ENCODE measurements at regions not wholly inside any gene's neighbourhood (a gene's known extent, or its start where the extent isn't known, plus 50 kb on each side); places are given as distances from the start of the nearest gene placed in this dataset.
"Not testable (repeated sequence)": the region's sequence is repeated elsewhere in the genome, so short reads cannot be mapped to it uniquely, and the experiment has no call there.

- TF ChIP-seq, protein P1, sequence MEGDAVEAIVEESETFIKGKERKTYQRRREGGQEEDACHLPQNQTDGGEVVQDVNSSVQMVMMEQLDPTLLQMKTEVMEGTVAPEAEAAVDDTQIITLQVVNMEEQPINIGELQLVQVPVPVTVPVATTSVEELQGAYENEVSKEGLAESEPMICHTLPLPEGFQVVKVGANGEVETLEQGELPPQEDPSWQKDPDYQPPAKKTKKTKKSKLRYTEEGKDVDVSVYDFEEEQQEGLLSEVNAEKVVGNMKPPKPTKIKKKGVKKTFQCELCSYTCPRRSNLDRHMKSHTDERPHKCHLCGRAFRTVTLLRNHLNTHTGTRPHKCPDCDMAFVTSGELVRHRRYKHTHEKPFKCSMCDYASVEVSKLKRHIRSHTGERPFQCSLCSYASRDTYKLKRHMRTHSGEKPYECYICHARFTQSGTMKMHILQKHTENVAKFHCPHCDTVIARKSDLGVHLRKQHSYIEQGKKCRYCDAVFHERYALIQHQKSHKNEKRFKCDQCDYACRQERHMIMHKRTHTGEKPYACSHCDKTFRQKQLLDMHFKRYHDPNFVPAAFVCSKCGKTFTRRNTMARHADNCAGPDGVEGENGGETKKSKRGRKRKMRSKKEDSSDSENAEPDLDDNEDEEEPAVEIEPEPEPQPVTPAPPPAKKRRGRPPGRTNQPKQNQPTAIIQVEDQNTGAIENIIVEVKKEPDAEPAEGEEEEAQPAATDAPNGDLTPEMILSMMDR (IDR thresholded peaks at IDR 0.05): not testable (repeated sequence)
- not testable (repeated sequence) for TF ChIP-seq POLR2A (IDR thresholded peaks at IDR 0.05)
These were observed 225.0 kb upstream of the DUSP10 start for GRCh38 chr1:221966888-221967287.

All from uterus (tissue), 2 donors.